Upper lobe of left lung (tissue), 4 donors: ENCODE measurements at regions not wholly inside any gene's neighbourhood (a gene's known extent, or its start where the extent isn't known, plus 50 kb on each side); places are given as distances from the start of the nearest gene placed in this dataset.

Experiments
- EP300 ChIP-seq, 4 donors: sonication (generic); formaldehyde crosslinking; IDR thresholded peaks; one replicate each; pipeline ENCODE4 v1.5.1; 2017; ENCODE audit warnings: antibody characterized with exemption in 4 of 4, control low read depth in 2 of 4
- POLR2A ChIP-seq, 4 donors: fragments of 450-650 bp; IDR thresholded peaks; one replicate each; pipeline ENCODE4 v1.5.1; 2016 to 2017; ENCODE audit warnings: antibody characterized with exemption in 4 of 4, mild to moderate bottlenecking in 2 of 4
- POLR2AphosphoS5 ChIP-seq, 2 donors: sonication (generic); formaldehyde crosslinking; IDR thresholded peaks; one replicate each; pipeline ENCODE4 v1.5.1; 2017; ENCODE audit warnings: antibody characterized with exemption in 2 of 2
- TF ChIP-seq, protein P1 (sequence below), 6 experiments: fragments of 450-650 bp in 4 of 6; fragments of 200-600 bp in 2 of 6; sonication (generic) in 2 of 6; IDR thresholded peaks; one replicate each; pipeline ENCODE4 v1.5.1; 2016 to 2019; ENCODE audit warnings: antibody characterized with exemption in 6 of 6

DNA sequence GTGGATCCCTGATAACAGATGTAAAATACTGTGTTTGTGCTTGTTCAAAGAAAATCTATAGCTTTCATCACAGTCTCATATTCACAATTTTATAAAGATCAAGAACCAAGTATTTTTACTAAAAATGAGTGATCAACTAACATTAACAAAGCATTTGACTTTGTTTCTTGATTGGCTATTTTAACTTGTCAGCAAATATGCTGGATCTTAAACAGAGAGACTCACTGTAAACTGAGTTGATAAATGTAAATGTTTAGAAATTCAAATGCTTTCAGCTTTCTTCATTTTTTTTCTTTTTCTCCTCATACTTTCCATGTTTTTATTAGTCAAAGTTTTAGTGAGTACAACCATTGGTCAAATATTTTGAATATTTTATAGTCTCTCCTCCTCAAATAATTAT lies 923.0 kb upstream of the NR2F2 start:
- TF ChIP-seq EP300 (IDR thresholded peaks at IDR 0.05) (no peak), POLR2A (IDR thresholded peaks at IDR 0.05) (no peak), POLR2AphosphoS5 (IDR thresholded peaks at IDR 0.05) (no peak)
- TF ChIP-seq, protein P1, sequence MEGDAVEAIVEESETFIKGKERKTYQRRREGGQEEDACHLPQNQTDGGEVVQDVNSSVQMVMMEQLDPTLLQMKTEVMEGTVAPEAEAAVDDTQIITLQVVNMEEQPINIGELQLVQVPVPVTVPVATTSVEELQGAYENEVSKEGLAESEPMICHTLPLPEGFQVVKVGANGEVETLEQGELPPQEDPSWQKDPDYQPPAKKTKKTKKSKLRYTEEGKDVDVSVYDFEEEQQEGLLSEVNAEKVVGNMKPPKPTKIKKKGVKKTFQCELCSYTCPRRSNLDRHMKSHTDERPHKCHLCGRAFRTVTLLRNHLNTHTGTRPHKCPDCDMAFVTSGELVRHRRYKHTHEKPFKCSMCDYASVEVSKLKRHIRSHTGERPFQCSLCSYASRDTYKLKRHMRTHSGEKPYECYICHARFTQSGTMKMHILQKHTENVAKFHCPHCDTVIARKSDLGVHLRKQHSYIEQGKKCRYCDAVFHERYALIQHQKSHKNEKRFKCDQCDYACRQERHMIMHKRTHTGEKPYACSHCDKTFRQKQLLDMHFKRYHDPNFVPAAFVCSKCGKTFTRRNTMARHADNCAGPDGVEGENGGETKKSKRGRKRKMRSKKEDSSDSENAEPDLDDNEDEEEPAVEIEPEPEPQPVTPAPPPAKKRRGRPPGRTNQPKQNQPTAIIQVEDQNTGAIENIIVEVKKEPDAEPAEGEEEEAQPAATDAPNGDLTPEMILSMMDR (IDR thresholded peaks at IDR 0.05), result no peak
